ENCODE measurements at regions not wholly inside any gene's neighbourhood (a gene's known extent, or its start where the extent isn't known, plus 50 kb on each side); places are given as distances from the start of the nearest gene placed in this dataset.

- ATAC-seq (no peak), DNase-seq (no peak)
- no peaks in the 10 kb centered on the region for H3K9me3 Mint-ChIP-seq (ENCODE audit: low read depth)
- H3K27ac Mint-ChIP-seq: no peak overlapping the region
- no peaks in the 10 kb centered on the region for H3K4me1 Mint-ChIP-seq
- peaks cover 2% of the 10 kb centered on the region for H3K27me3 Mint-ChIP-seq
- CTCF ChIA-PET: no interaction called here
- no peaks in the 10 kb centered on the region for H3K36me3 Mint-ChIP-seq
- no peak overlapping the region for H3K4me3 Mint-ChIP-seq
These were observed 54.9 kb upstream of the ENAH start for GRCh38 chr1:225707824-225708223.

GRCh38 chr1:225709101-225709500 lies 56.2 kb upstream of the ENAH start:
- H3K36me3 Mint-ChIP-seq: no peaks in the 10 kb centered on the region
- H3K27me3 Mint-ChIP-seq: peaks cover 2% of the 10 kb centered on the region
- CTCF ChIA-PET: no interaction called here
- ATAC-seq (no peak), DNase-seq (no peak)
- H3K27ac Mint-ChIP-seq: no peak overlapping the region
- no peaks in the 10 kb centered on the region for H3K9me3 Mint-ChIP-seq (ENCODE audit: low read depth)
- no peak overlapping the region for H3K4me3 Mint-ChIP-seq
- H3K4me1 Mint-ChIP-seq: no peaks in the 10 kb centered on the region

DNA sequence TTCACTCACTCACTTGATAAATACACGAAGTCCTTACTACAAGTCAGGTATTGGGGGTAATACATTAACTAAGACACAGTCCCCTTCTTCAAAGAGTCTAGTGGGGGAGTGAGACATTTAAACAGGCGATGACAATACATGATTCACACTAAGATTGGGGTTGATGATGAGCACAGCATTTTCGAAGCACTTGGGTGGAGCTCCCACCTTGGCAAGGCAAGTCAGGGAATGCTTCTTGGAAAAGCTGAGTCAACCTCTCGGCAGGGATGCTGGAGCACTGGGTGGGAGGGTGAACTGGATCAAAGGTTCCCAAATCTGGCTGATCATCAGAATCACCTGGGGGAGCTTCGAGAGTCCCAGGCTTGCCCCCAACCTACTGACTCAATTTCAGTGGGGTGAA lies 57.9 kb upstream of the ENAH start:
- no peaks in the 10 kb centered on the region for H3K9me3 Mint-ChIP-seq (ENCODE audit: low read depth)
- CTCF ChIA-PET: no interaction called here
- no peaks in the 10 kb centered on the region for H3K36me3 Mint-ChIP-seq
- DNase-seq (no peak), ATAC-seq (no peak)
- H3K27ac Mint-ChIP-seq: no peak overlapping the region
- no peak overlapping the region for H3K4me3 Mint-ChIP-seq
- H3K4me1 Mint-ChIP-seq: no peaks in the 10 kb centered on the region
- H3K27me3 Mint-ChIP-seq: peaks cover 2% of the 10 kb centered on the region

GRCh38 chr1:225711236-225711937 lies 58.5 kb upstream of the ENAH start:
- Mint-ChIP-seq H3K27ac (no peak overlapping the region), H3K27me3 (peaks cover 2% of the 10 kb centered on the region), H3K9me3 (ENCODE audit: low read depth) (no peaks in the 10 kb centered on the region), H3K4me3 (no peak overlapping the region), H3K4me1 (no peaks in the 10 kb centered on the region), H3K36me3 (no peaks in the 10 kb centered on the region)
- DNase-seq: no peak
- ATAC-seq: no peak
- CTCF ChIA-PET: interaction anchor here (0.6 kb wide), 1 partner anchor 203 kb away, joined by 3 read pairs; no protein-coding TSS in a partner anchor

DNA sequence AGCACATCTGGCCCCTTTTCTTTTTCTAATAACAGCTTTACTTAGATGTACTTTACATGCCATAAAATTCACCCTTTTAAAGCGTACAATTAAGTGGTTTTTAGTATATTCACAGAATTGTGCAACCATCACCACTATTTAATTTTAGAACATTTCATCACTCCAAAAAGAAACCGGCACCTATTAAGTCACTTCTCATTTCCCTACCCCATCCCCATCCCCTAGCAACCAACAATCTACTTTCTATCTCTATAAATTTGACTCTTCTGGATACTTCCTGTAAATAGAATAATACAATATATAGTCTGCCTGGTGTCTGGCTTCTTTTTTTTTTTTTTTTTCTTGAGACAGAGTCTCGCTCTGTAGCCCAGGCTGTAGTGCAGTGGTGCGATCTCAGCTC lies 59.5 kb upstream of the ENAH start:
- no peak overlapping the region for H3K27ac Mint-ChIP-seq
- H3K4me3 Mint-ChIP-seq: no peak overlapping the region
- H3K4me1 Mint-ChIP-seq: no peaks in the 10 kb centered on the region
- DNase-seq (no peak), ATAC-seq (no peak)
- peaks cover 2% of the 10 kb centered on the region for H3K27me3 Mint-ChIP-seq
- CTCF ChIA-PET: no interaction called here
- H3K9me3 Mint-ChIP-seq (ENCODE audit: low read depth): no peaks in the 10 kb centered on the region
- H3K36me3 Mint-ChIP-seq: no peaks in the 10 kb centered on the region

GRCh38 chr1:225713281-225713680 lies 60.4 kb upstream of the ENAH start:
- H3K9me3 Mint-ChIP-seq (ENCODE audit: low read depth): no peaks in the 10 kb centered on the region
- no peak overlapping the region for H3K4me3 Mint-ChIP-seq
- no peak overlapping the region for H3K27ac Mint-ChIP-seq
- CTCF ChIA-PET: no interaction called here
- DNase-seq (no peak), ATAC-seq (no peak)
- H3K36me3 Mint-ChIP-seq: no peaks in the 10 kb centered on the region
- no peaks in the 10 kb centered on the region for H3K4me1 Mint-ChIP-seq
- H3K27me3 Mint-ChIP-seq: peaks cover 2% of the 10 kb centered on the region

DNA sequence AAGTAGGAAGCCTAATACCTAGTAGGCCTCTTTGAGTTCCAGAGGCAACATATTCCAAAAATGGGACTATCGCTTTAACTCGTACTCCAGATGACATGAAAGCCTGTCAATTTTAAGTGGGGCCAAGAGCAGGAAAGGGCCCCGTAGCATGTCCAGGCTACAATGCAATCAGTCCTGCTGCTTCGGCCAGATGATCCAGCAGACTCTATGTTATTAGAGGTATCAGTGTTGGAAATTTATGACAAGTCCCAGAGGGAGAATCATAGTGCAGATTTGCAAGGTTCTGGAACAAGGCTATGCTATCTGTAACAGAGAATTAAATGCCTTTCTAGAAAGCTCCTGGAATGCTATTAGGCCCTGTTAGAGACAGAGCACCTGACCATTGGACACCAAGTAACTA lies 56.7 kb upstream of the SRP9 start:
- DNase-seq: no peak
- no peak for ATAC-seq
- Mint-ChIP-seq H3K27ac (no peak overlapping the region), H3K4me1 (no peaks in the 10 kb centered on the region), H3K36me3 (no peaks in the 10 kb centered on the region), H3K4me3 (no peak overlapping the region), H3K9me3 (ENCODE audit: low read depth) (no peaks in the 10 kb centered on the region), H3K27me3 (no peaks in the 10 kb centered on the region)
- CTCF ChIA-PET: no interaction called here

DNA sequence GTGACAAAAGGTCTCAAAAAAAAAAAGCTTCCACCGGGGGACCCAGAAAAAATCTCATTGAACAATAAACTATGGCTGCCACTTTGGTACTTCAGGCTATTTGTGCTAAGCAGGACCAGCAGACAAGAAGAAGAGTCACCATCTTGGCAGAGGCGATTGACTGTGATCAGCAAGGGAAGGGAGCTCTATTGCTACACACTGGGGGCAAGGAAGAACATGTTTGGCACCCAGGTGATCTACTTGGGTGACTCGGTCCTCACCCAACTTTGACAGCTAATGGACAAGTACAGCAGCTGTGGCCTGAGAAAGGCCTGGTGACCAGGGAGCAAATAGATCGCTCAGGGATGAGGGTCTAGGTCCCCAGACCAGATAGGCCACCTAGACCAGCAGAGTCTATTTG lies 53.4 kb upstream of the SRP9 start:
- CTCF ChIA-PET: interaction anchor here (1.2 kb wide), 1 partner anchor 10 kb away, joined by 3 read pairs; no protein-coding TSS in a partner anchor
- Mint-ChIP-seq H3K9me3 (ENCODE audit: low read depth) (no peaks in the 10 kb centered on the region), H3K4me3 (no peak overlapping the region), H3K36me3 (no peaks in the 10 kb centered on the region), H3K4me1 (no peaks in the 10 kb centered on the region), H3K27ac (no peak overlapping the region), H3K27me3 (no peaks in the 10 kb centered on the region)
- DNase-seq: no peak
- ATAC-seq: no peak
